ENCODE measurements at regions not wholly inside any gene's neighbourhood (a gene's known extent, or its start where the extent isn't known, plus 50 kb on each side); places are given as distances from the start of the nearest gene placed in this dataset.

DNA sequence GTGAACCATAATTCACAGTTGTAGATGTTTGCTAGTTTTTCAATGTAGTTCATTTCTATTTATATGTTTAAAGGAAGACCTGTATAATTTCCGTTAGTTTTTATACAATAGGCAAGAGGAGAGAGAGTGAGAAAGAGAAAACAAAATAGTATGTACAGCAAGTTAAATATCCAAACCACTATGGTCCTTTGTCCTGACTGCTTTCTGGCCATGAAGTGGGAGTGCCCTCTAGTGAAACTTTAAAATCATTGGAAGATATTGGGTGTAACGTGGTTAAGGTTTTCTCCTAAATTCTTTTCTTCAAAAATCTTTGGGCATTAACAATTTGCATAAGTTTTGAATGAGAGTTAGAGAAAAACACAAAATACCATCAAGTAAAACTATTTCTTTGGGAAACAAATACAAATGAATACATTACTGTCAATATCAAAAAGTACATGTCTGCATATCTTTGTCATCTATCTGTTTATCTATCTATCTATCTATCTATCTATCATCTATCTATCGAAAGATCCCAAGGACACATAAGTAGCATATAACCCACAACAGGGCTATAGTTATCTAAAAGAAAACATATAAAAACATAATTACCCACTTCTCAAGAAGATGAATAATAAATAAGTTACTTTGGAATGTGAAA, 534.6 kb upstream of the ATP11B start:
- intact Hi-C loops (cut with DNase I): loop anchor here in 1 of 4 donors (10.0 kb wide), 1 partner anchor 554 kb away; no protein-coding TSS in a partner anchor
- H3K4me3 ChIP-seq (ENCODE audit: low read length): no peak overlapping the region
- no peaks in the 10 kb centered on the region for H3K27me3 ChIP-seq (ENCODE audit: control insufficient read depth, insufficient read depth)
- no peaks in the 10 kb centered on the region for H3K4me1 ChIP-seq (ENCODE audit: control insufficient read depth, insufficient read depth, low read length)
- H3K27ac ChIP-seq (ENCODE audit: low read length): no peak overlapping the region
- no peaks in the 10 kb centered on the region for H3K9me3 ChIP-seq (ENCODE audit: control insufficient read depth, low read length)
- DNase-seq (no peak), ATAC-seq (peak in 1 of 2 donors; percentile 47)
- 14% methylated on average over 3 of the region's 3 CpGs for WGBS

DNA sequence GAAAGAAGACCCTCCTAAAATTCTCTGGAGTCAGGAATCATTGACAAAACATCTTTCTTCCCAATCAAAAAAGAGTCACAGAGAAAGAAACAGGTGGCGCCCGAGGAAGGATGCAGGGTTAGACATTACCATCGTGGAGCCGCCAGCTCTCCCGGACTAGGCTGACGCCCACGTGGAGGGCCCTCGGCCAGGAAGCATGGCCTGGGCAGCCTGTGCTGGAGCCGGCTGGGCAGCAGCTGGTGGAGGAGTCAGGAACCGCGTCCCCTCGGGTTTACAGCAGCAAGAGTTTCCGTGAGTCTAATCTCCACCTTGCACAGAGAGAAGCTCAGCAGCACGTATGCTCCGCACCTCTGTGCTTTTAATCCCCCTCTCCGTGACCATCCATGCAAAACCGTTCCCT, 533.7 kb upstream of the ATP11B start:
- WGBS: 24% methylated on average over 17 of the region's 17 CpGs
- peak; percentile 29 to 66 (median 60) for DNase-seq

DNA sequence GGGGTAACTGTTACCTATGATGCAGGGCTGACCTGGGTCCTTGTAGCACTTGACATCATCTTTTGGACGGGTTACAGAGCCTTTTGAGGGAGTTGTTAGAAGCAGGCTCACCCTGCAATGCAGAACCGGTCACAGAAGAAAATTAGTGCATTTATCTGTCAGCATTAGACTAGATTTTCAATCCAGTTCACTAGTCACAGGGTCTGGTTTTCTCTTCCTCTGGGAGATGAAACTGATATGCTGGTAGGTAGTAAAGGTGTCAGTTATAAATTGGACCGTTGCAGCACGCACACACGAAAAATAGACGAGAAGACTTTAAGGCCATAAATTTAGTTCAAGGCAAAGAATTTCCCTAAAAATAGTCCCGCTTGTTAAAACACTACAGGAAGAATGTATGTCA, 532.3 kb upstream of the ATP11B start:
- no peaks in the 10 kb centered on the region for H3K9me3 ChIP-seq (ENCODE audit: control insufficient read depth, low read length)
- H3K27me3 ChIP-seq (ENCODE audit: control insufficient read depth, insufficient read depth): no peaks in the 10 kb centered on the region
- H3K4me3 ChIP-seq (ENCODE audit: low read length): no peak overlapping the region
- H3K4me1 ChIP-seq (ENCODE audit: control insufficient read depth, insufficient read depth, low read length): no peaks in the 10 kb centered on the region
- 74% methylated on average over 7 of the region's 7 CpGs for WGBS
- no peak for DNase-seq
- ATAC-seq: no peak
- no peak overlapping the region for H3K27ac ChIP-seq (ENCODE audit: low read length)
- intact Hi-C loops (cut with DNase I): no loop called here

More for the DNA sequence above, 533.7 kb upstream of the ATP11B start:
- H3K27me3 ChIP-seq (ENCODE audit: control insufficient read depth, insufficient read depth): no peaks in the 10 kb centered on the region
- intact Hi-C loops (cut with DNase I): loop anchor here in 1 of 4 donors (10.0 kb wide), 1 partner anchor 555 kb away; no protein-coding TSS in a partner anchor
- H3K9me3 ChIP-seq (ENCODE audit: control insufficient read depth, low read length): no peaks in the 10 kb centered on the region
- peak; percentile 47 to 57 for ATAC-seq
- no peak overlapping the region for H3K4me3 ChIP-seq (ENCODE audit: low read length)
- no peak overlapping the region for H3K27ac ChIP-seq (ENCODE audit: low read length)
- H3K4me1 ChIP-seq (ENCODE audit: control insufficient read depth, insufficient read depth, low read length): no peaks in the 10 kb centered on the region

DNA sequence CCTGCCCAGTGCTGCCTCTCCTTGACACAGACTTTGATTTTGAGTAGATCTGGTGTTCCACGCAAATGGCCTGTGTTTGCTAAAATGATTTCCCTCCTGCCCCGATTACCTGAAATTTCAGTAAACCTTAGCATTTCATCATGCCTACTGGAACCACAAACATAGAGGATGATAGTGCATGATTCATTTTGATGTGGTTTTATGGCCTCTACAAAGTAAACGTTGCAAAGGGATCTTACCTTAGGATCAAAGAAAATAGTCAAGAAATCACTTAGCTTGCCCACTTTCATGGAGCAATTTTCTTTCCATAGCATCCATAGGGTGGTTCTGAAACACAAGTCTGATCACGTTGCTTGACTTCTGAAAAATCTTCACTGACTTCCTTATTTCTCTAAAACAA, 524.6 kb upstream of the ATP11B start:
- intact Hi-C loops (cut with DNase I): no loop called here
- 82% methylated on average over 4 of the region's 4 CpGs for WGBS
- H3K27ac ChIP-seq (ENCODE audit: low read length): no peak overlapping the region
- H3K9me3 ChIP-seq (ENCODE audit: control insufficient read depth, low read length): no peaks in the 10 kb centered on the region
- no peak overlapping the region for H3K4me3 ChIP-seq (ENCODE audit: low read length)
- no peak for DNase-seq
- H3K4me1 ChIP-seq (ENCODE audit: control insufficient read depth, insufficient read depth, low read length): no peaks in the 10 kb centered on the region
- H3K27me3 ChIP-seq (ENCODE audit: control insufficient read depth, insufficient read depth): no peaks in the 10 kb centered on the region
- no peak for ATAC-seq

DNA sequence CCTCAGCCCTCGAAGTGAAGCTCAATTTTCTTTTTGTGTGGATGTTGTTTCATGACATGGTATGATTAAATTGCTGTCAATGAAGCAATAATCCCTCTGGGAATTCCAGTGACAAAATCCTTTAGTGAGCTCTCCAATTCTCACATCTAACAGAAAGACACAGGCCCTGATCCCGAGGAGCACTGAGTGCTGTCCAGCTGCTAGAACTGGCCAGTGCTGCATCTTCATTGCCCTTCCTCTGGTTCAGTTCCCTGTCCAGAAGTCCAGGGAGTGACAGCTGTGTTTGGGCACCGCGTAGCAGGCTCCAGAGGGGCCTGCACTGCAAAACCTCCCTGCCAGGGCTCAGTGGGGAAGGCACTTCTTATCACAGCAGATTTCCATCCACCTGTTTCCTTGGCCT, 516.8 kb upstream of the ATP11B start:
- intact Hi-C loops (cut with DNase I): no loop called here
- H3K9me3 ChIP-seq (ENCODE audit: control insufficient read depth, low read length): no peaks in the 10 kb centered on the region
- WGBS: 37% methylated on average over 4 of the region's 4 CpGs

DNA sequence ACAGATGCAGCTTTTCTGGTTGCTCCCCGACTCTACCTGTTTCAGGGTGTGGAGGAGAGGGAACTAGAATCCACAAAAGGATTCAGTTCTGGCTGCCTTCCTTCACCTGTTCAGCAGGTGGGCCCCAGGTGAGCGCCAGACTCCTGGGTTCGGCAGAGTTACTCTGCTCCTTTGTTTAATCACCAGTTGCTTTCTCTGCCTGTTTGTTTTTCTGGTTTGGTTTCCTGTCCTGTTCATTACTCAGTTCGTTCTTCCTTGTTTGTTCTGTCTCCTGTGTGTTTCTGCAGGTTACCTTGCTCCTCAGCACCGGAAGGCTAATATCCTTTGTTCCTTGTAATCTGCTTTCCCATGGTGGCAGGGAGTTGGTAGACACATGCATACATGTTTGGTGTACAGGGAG, 508.5 kb upstream of the ATP11B start:
- Histone ChIP-seq H3K27ac (ENCODE audit: low read length) (no peak overlapping the region), H3K4me3 (ENCODE audit: low read length) (no peak overlapping the region), H3K4me1 (ENCODE audit: control insufficient read depth, insufficient read depth, low read length) (no peaks in the 10 kb centered on the region), H3K27me3 (ENCODE audit: control insufficient read depth, insufficient read depth) (no peaks in the 10 kb centered on the region), H3K9me3 (ENCODE audit: control insufficient read depth, low read length) (no peaks in the 10 kb centered on the region)
- no peak for ATAC-seq
- intact Hi-C loops (cut with DNase I): no loop called here
- DNase-seq: no peak
- WGBS: 47% methylated on average over 5 of the region's 5 CpGs

More for the DNA sequence above, 516.8 kb upstream of the ATP11B start:
- H3K27ac ChIP-seq (ENCODE audit: low read length): no peak overlapping the region
- DNase-seq: no peak
- no peak overlapping the region for H3K4me3 ChIP-seq (ENCODE audit: low read length)
- no peak for ATAC-seq
- no peaks in the 10 kb centered on the region for H3K27me3 ChIP-seq (ENCODE audit: control insufficient read depth, insufficient read depth)
- no peaks in the 10 kb centered on the region for H3K4me1 ChIP-seq (ENCODE audit: control insufficient read depth, insufficient read depth, low read length)

DNA sequence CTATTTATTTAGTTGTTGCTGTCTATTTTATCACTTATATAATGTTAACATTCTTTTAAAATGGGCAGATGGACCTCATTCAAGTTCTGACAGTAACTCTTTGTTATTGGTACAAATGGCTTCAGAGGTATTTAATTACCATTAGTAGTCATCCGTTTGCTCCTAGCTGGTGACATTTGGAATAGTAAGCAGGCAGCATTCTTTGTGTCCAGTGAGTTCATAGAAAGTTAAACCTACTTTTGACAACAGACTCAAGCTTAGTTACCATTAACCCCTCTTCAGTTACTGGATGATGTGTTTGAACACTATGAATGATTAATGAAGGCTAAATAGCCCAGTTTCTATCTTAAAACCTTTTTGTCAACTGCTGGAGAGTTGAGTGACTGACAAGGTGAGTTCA, 500.7 kb upstream of the ATP11B start:
- Histone ChIP-seq H3K4me1 (ENCODE audit: control insufficient read depth, insufficient read depth, low read length) (no peaks in the 10 kb centered on the region), H3K4me3 (ENCODE audit: low read length) (no peak overlapping the region), H3K27ac (ENCODE audit: low read length) (no peak overlapping the region), H3K27me3 (ENCODE audit: control insufficient read depth, insufficient read depth) (no peaks in the 10 kb centered on the region), H3K9me3 (ENCODE audit: control insufficient read depth, low read length) (no peaks in the 10 kb centered on the region)
- 39% methylated on average over 1 of the region's 1 CpG for WGBS
- ATAC-seq (no peak), DNase-seq (no peak)
- intact Hi-C loops (cut with DNase I): no loop called here

DNA sequence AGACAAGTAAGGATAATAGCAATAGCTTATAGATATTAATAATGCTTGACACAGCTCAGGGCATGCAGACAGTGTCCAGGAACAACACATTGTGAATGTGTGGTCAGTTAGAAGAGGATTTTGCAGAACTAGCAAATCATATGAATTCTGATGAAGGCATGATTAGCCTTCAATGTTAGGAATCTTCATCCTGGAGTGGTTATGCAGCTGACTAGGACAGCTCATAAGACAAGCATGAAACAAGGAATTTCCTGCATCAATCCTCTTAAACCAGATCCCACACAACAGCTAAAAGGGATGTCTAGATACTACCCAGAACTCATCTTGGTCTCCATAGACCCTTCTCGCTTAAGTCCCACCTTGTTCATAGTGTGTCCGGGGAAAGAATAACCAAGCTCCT, 499.0 kb upstream of the ATP11B start:
- DNase-seq (no peak), ATAC-seq (no peak)
- 96% methylated on average over 2 of the region's 2 CpGs for WGBS
- Histone ChIP-seq H3K27me3 (ENCODE audit: control insufficient read depth, insufficient read depth) (no peaks in the 10 kb centered on the region), H3K27ac (ENCODE audit: low read length) (no peak overlapping the region), H3K4me3 (ENCODE audit: low read length) (no peak overlapping the region), H3K4me1 (ENCODE audit: control insufficient read depth, insufficient read depth, low read length) (no peaks in the 10 kb centered on the region), H3K9me3 (ENCODE audit: control insufficient read depth, low read length) (no peaks in the 10 kb centered on the region)
- intact Hi-C loops (cut with DNase I): no loop called here

DNA sequence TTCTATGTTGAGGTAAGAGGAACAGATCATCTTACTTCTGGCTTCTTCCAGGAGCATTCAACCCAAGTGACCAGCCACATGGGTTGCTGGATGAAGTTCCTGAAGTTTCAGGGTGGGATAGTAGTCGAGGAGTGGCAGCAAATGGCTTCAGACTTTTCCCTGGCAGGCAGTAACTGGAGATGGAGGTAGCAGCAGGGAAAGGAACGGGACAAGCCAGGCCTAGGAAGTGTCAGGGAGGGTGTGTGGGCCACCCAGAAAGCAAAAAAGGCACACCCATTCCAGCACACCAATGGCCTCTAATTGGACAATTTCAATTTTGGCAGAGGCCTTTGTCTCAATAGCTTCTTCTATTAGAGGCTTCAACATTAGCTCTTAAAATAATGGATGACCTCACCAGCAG, 498.6 kb upstream of the ATP11B start:
- Histone ChIP-seq H3K27me3 (ENCODE audit: control insufficient read depth, insufficient read depth) (no peaks in the 10 kb centered on the region), H3K4me3 (ENCODE audit: low read length) (no peak overlapping the region), H3K4me1 (ENCODE audit: control insufficient read depth, insufficient read depth, low read length) (no peaks in the 10 kb centered on the region), H3K27ac (ENCODE audit: low read length) (no peak overlapping the region), H3K9me3 (ENCODE audit: control insufficient read depth, low read length) (no peaks in the 10 kb centered on the region)
- DNase-seq (no peak), ATAC-seq (no peak)
- intact Hi-C loops (cut with DNase I): no loop called here
- WGBS: 62% methylated on average over 2 of the region's 2 CpGs

DNA sequence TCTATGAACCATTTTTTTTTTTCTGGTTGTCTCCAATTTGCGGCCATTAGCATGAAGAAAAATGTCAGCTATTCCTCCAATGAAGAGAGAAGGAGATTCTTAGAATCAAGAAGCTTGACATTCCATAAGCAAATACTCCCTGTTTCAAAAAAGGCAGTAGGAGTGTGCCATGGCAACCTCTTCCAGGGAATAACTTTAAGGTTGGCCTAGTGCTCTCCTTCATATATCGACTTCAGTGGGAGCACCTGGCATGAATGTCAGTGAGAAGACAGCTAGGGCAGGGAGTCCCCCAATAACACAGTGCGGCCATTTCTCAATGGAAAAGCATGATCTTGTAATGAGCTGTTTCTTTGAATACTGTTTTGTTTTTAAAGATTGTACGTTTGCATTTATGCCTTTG, 493.0 kb upstream of the ATP11B start:
- Histone ChIP-seq H3K4me1 (ENCODE audit: control insufficient read depth, insufficient read depth, low read length) (no peaks in the 10 kb centered on the region), H3K27ac (ENCODE audit: low read length) (no peak overlapping the region), H3K27me3 (ENCODE audit: control insufficient read depth, insufficient read depth) (no peaks in the 10 kb centered on the region), H3K9me3 (ENCODE audit: control insufficient read depth, low read length) (no peaks in the 10 kb centered on the region), H3K4me3 (ENCODE audit: low read length) (no peak overlapping the region)
- 80% methylated on average over 4 of the region's 4 CpGs for WGBS
- no peak for ATAC-seq
- intact Hi-C loops (cut with DNase I): no loop called here
- no peak for DNase-seq

DNA sequence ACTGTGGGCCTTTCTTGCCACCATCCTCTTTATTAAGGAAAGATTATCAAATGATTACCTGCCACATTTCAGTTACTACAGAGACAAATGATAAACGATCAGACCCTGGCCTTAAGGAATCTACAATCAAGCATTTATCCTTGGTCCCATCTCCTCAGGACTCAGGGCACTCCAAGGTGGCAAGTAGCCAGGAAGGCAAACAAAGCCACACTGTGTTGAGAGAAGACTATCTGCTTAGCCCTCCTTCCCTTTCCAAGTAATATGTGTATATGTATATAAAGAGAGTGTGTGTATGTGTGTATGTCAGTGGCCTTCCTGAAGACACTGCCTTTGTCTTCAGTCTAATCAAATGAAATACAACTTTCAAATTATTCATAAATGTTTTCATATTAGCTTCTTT, 490.1 kb upstream of the ATP11B start:
- Histone ChIP-seq H3K9me3 (ENCODE audit: control insufficient read depth, low read length) (no peaks in the 10 kb centered on the region), H3K4me1 (ENCODE audit: control insufficient read depth, insufficient read depth, low read length) (no peaks in the 10 kb centered on the region), H3K27ac (ENCODE audit: low read length) (no peak overlapping the region), H3K27me3 (ENCODE audit: control insufficient read depth, insufficient read depth) (no peaks in the 10 kb centered on the region), H3K4me3 (ENCODE audit: low read length) (no peak overlapping the region)
- WGBS: 48% methylated on average over 1 of the region's 1 CpG
- intact Hi-C loops (cut with DNase I): no loop called here
- ATAC-seq (no peak), DNase-seq (no peak)
